ENCODE measurements at regions not wholly inside any gene's neighbourhood (a gene's known extent, or its start where the extent isn't known, plus 50 kb on each side); places are given as distances from the start of the nearest gene placed in this dataset.

DNA sequence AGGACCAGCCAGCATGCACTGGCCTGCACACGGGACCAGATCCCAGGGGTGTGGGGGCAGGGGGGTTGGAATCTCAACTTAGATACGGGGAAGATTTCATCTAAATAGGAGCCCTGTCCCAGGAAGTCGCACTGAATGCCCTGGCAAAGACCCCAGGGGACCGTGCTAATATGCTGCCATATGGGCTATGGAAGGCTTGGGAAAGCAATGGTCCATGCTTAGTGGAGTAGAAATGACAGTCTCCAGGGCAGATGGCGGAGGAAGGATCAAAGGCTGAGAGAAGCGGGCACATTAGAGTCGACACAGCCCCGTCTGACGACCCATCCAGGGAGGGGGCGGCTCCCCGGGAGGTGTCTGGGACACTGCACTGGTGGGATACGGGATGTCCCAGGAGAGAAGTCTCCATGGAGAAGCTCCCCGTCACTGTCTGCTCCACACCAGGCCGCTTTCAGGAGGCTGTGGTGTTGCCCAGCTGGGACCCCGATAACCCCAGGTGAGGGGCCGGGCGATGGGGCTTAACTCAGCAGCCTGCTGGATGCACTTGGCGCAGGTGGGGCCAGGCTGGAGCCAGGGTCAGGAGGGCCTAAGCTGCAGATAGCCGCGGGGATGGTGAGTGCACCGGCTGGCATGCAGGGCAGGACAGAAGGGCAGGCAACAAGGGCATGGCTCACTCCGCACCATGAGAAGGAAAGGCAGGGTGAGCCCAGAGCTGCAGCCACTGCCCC, 377.7 kb upstream of the IRX1 start:
- no peak for DNase-seq

DNA sequence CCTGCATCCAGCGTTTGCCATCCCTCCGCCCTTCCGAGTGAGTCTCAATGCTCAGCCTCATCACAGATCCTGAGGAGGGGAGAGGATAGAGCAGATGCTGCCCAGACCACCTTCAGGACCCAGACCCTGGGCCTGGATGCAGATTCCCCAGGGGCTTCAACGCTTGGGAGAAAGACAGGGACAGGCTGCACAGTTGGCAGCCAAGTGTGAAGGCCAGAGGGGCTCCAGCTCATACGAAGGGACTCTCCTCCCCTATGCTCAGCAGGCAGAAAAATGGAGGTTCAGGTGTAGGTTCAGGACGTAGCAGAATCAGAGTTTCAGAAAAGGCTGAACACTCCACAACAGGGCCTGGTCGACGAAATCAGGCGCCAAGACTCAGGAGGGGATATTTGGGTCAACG, 378.5 kb upstream of the IRX1 start:
- no peak for DNase-seq

DNA sequence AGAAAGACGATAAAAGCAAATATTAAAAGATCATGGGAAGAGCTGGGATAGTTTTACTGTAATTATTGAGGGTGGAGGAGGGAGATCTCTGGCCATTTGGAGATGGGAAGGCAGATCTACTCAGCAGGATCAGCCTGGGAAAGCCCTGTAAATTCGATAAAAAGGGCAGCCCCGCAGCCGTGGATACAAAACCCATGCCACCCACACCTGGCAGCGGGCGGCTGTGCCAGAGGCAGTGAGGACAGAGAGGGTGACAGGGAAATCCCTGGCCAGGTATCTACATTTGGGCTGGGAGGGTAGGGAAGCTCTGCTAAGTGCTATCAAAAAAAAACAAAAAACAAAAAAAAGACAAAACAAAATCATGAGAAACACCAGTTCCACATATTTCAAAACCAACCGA, 379.2 kb upstream of the IRX1 start:
- DNase-seq: no peak

DNA sequence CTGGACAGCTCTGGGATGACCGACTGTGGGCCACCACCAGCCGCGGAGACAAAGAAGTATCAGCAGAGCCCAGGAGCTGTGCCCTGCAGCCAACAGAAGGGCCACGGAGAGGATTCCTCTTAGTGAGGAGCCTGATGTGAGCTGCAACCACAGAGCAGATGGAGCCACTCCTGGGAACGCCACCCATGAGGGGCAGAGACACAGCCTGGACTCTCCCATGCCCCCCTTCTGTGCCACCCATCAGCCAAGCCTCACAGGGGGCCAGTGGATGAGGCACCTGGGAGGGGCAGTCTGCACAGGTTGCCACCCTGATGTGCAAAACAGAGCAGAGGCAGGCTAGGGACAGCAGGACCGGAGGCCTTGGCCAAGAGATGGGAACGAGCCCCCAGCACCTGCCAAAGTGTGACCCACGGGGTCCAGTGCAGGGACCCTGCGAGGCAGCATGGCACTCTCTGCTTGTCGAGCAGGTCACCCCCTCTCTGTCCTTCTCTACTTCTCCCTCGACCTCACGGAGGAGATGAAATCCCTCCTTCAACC, 380.7 kb upstream of the IRX1 start:
- DNase-seq: no peak

DNA sequence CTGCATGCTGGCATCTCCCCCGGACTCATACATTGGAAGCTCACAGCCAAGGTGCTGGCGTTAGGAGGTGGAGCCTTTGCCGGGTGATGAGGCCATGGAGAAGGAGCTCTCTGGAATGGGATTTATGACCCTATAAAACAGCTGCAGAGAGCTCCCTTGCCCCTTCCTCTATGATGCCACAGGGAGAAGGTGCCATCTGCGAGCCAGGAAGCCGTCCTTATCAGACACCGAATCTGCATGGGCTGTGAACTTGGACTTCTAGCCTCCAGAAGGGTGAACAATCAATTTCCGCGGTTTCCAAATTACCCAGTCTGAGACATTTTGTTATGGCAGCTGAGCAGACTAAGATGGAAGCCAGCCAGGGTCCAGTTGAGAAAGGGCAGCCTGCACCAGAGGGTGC, 381.2 kb upstream of the IRX1 start:
- DNase-seq: no peak

DNA sequence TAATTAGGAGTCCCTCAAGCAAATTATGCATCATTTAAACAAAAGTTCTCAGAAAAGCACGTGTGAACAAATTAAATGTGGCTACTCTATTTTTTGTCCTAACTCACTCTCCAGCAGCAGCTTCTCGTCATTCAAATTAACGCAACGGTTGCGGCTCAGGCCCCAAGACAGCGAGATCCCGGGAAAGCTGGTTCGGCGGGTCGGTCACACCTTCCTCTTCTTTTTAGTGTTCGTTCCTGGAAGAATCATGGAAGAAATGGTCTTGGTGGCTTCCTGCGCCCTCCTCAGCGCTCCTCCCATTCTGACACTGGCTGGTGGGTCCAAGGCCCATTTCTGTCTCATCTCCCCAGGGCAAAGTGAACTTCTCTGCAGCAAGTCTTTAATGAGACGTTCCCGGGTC, 382.8 kb upstream of the IRX1 start:
- no peak for DNase-seq

DNA sequence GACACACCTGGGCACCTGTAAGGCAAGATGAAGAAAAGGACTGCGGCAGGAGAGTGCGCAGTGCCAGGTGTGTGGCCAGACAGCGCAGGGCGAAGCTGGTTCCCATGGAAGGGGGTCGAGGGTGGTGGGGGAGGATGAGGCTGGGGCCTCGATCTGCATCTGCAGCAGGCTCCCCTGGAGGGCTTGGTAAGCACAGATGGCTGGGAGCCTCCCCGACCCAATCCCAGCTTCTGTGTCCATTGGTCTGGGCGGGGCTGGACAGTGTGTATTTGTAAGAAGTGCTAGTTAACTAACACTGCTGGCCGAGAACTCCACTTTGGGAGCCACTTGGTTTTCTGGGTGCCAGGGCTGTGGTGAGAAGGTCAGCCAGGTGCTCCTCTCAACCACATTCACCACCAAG, 385.1 kb upstream of the IRX1 start:
- DNase-seq: no peak

DNA sequence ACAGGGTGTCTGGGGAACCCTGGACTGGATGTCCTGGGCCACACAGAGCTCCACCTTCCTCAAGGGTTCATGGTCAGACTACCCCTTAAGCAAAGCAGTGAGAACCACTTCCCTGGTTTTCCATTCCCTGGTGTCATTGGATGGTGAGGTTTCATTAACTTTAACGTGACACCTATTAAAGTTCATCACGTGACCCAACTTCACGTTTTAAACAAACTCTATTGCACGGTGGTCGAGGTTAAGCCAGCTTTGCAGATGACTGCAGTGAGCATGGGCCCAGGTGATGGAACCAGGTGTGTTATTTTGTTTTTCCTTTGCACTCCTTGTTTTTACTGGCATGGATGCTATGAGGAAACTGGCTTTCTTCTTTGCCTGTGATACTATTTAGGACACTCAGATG, 385.7 kb upstream of the IRX1 start:
- DNase-seq: no peak

DNA sequence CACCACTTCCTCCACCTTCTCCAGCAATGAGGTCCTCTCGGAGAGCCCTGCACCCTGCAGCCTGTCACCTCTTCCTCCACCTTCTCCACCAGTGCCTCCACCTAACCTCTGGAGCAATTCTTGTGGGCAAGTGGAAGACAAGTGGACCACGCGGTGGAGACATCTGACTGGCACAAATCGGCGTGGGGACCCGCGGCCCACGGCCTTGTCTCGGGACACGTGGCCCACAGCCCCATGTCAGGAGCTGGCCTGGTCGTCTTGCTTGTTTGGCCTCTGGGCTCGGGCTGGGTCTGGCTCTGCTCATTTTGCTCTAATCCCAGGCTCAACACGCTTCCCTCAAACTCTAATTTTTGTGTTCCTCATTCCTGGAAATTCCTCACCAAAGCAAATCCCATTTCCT, 393.1 kb upstream of the IRX1 start:
- no peak for DNase-seq

DNA sequence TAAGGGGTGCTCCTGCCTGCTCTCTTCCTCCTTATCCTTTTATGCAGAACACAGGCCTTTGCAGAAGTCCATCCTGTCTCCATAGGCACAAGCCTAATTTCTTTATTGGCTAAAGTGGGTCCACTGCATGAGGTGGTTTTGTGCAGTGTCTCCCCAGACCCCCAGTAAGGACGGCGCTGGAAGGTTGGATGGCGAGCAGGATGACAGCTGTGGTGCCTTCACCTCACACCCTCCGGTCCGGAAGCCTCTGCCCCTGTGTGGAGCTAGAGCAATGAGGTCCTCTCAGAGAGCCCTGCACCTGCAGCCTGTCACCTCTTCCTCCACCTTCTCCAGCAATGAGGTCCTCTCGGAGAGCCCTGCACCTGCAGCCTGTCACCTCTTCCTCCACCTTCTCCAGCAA, 393.7 kb upstream of the IRX1 start:
- no peak for DNase-seq

DNA sequence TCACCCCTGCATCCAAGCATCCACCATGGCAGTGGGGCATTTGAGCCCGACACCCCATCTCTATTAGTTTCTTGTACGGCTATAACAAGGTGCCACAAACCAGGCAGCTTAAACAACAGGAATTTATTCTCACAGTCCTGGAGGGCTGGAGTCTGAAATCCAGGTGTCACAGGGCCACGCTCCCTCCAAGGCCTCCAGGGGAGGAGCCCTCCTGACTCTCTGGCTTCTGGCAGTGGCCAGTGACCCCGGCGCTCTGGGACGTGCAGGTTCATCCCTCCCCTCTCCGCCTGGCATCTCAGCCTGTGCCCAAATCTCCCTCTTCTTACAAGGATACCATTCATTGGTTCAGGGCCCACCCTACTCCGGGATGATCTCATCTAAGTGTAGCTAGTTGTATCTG, 394.5 kb upstream of the IRX1 start:
- DNase-seq: no peak

DNA sequence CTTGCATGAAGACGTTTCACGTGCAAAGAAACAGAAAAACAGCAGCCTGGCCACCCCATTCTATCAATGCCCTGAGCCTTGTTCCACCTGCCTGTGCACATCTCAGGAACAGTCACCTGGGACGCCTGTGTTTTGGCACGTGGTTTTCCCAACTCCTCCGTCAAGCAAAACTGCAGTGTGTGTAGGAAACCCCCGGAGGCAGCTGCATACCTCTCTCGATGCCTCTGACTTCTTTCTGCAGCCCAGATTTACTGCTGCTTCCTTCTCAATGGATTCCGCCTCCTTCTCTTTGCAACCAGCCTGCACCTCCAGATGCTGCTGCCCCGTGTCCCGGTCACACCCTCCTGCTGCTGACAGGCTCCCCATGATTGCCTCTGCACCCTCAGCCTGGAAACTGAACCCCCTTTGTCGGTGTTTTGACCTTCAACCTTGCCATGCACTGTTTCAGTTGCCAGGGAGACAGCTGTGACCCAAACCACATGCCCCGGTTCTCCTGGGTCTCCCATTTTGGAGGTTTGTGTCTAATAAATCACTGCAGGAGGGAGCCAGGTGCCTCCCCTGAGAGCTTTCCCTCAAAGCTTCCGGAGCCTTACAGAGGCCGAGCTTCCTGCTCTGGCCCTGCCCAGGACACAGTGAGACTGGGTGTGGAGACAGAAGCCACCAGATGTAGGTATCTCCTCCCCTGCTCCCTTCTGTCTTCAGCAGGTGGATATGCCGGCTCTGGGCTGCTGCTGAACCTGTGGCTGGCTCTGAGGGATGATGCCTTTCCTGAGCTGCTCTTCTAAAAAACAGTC, 395.5 kb upstream of the IRX1 start:
- peak; percentile 25 for DNase-seq

DNA sequence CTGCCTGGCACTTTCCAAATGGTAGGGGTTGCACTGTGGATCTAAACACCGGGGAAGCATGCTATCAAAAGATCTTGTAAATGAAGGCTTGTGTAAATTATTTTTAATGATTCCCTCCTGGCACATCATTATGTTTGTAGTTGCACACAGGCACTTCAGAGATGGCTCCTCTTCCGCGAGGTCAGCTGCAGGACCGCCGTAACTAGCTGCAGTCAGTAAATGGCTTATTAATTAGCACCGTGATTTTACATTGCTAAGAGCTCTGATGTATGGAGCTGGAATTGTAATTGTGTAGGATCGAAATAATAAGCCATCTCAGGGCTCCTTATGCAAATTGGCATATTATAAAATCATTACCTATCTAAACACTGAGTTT, 397.6 kb upstream of the IRX1 start:
- DNase-seq: peak; percentile 88

DNA sequence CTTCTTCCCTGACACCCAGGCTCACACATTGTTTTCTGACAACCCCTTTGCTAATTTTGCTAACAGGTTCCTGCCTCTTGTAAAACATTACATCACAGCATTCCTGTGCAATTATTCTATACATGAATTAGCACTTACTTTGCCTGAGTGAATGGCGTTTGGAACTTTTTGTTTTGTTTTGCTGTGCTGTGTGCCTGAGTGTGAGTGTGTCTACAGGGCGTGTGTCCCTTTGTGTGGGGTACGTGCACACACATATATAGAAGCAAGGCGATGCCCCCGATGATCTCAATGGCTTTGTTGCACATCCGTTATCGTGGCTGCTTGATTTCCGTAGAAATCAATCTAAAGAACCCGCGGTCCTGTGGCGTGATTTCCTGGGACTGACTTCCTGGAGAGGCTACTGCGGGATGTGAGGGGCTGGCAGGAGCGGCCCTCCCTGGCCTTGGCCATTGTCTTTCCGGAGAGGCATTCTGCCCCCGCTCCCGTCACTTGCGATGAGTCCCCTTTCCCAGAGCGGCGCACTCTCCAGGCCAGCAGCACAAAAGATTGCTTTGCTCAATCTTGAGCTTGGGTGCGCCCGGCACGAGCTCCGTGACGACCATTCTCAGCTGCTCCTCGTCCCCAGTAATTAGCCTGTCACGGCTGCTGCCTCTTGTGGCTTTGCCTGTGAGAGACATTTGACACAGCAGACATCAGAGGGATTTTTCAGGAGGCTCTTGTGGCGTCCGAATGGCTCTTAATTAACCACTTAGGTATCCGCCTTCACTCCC, 398.1 kb upstream of the IRX1 start:
- peak; percentile 88 for DNase-seq

DNA sequence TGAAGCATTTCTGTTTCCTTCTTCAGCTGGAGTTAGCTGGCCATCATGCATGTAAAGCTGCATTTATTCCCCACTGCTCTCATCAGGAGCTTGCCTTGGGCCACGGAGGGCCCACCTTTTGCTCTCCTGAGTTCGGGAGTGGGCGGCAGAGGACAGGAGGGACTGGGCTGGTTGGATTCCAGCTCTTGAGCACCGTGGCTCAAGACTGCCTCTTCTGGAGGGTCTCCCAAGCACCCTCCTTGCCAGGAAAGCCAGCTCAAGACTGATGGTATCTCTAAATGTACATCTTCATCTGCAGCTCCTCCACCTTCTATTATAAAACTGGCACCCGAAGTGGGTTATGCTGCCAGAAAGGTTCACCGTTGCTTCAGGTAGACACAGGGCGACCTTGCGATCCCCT, 399.6 kb upstream of the IRX1 start:
- no peak for DNase-seq

DNA sequence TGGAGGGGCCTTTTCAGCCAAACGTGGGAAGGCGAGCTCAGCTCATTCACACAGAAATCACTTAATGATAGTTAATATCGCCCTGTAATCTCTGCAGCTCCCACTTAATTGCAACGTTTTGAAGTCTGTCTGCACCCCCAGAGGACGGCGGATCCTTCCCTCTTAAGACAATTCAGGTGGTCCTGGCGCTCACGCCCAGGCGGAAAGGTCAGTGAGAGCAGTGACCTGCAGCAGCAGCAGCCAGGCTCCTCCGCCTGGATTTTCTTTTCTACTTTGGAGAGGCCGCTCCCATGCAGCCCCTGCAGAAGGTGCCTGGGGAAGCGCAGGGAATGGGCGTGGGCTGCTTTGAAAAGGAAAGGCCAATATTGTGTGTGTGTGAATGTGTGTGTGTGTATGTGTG, 400.9 kb upstream of the IRX1 start:
- DNase-seq: no peak

DNA sequence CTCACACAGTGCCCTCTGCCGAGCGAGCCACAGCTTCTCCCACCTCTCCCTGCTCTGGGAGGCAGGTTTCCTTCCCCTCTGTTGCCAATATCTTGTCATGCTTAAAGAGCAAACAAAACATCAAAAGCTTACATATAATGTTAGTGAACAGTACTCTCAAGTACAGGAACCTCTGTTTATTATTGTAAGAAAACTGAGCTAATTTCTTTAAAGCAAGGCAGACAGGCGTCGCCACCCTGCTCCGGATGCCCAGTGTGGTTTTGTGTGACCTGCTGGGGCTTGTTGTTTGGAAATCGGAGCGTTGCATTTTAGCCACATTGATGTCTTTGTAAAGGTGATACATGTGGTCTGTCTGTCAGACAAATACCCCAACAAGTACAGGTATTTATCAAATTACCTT, 401.4 kb upstream of the IRX1 start:
- DNase-seq: no peak

DNA sequence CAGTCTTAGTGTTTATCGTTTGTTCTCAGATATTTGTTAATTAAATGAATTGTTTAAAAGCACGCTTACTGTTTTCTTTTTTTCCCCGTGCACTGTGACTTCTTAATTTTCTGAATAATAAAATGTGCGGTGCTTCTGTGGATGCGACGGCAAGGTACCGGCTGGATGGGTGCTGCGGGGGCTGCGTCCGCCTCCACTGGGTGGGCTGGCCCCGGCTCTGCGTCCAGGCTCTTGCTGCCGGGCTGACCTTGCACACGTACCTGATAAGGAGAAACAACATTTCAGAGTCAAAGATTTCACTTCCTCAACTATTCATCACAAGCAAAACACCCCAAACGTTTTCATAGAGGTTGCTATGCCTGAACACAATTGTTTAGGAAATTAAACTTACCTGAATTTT, 404.0 kb upstream of the IRX1 start:
- no peak for DNase-seq

DNA sequence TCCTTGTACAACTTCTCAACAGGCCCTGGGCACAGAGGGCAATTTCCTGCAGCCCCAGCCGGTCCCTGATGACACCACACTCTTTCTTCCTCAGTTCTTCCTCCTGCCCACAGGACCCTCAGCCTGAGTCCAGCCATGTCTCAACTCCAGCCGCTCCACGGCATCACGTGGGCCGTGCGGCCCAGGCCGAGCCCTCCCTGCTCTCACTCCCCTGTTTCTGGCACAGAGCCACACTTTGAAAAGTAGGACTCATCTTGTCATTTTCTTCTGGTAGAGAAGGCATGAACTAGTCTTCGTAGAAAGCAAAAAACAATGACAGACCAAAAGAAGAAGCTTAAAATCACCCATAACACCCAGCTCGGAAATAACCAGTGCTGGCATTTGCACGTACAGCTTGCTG, 404.7 kb upstream of the IRX1 start:
- no peak for DNase-seq

DNA sequence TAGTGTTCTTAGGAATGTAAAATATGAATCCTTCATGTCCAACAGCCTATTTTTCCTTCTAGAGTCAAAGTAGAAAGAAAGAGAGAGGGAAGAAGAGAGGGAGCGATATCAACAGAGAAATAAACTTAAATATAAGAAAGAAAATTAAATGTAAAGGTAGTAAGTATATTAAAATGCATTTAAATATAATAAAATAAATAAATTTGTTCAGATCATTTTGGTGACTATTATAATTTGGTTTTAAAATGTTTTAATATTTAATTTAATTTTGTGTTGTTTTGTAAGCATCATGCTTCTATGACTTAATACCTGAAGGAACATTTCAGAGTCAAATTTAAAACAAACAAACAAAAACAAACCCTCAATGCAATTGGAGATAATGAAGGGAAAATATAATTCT, 405.2 kb upstream of the IRX1 start:
- DNase-seq: no peak

DNA sequence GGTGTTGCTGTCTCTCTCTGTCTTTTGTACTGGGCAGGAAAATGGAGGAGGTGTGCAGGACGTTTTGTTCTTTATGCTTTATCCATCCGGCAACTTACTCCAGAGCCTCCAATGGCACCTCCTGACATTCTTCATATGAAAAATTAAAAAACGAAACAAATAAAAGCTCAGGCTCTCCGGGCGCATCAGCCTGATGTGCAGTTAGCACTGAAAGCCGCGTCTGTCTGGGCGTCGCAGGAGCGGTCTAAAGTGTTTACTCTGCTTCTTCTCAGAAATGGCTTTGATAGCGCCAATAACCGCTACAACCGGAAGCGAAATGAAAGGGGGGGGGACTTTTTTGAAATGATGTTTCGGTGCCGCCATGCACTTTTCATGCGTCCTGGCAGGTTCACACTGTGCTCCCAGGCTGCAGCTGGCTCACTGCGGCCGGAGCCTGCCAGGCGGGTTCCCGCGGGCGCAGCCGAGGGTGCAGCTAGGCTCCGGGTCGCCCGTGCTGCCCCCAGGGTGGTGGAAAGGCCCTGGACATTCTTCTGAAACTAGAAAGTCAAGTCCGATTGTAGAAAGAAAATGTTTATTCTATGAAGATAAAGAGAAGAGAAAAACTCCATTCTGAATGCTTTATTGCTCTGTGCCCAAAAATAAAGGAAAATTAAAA, 407.7 kb upstream of the IRX1 start:
- peak; percentile 87 for DNase-seq

DNA sequence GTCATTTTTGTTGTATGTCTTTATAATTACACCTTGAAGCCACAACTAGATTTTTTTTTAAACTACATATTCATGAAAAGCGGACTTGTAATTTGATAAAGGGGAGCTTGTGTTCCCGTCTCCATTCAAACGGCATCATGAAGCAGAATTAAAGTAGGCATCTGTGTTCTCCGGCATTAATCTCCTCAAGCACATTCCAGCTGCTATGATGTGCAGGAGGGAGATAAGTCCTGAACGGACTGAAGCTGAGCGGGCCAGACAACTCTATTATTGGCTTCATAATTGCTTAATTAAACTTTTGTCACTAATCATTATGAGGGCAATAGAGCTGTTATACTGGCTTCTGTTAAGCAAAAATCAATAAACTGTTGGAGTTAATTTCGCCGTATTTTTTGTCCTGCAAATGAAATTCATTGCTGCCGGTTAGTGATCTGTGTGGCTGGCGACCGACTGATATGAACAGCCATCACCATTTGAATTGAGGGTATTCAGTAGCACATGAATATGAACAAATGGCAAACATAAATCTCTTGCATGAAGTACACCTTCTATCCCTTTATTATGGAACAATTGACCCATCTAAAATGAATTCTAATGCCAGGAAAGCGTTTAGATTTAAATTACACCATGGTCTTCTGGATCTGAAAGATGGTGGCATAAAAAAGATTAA, 408.8 kb upstream of the IRX1 start:
- DNase-seq: no peak

DNA sequence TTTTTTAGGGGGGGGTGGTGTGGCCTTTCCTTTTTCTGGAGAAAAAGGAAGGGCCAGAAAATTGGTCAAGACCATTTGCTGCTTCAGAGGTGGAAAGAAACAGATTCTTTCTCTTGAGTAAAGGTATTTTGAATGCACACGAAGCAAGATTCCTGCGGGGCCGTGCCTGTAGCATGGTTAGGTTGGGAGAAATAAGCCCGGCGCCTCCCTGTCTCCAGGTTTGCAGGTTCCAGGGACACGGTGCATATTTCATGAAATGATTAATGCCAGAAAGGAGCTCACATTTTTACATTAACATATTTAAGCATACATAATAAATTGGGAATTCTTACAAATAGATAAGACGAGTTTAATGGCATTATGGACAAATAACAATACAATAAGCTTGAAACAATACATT, 409.5 kb upstream of the IRX1 start:
- no peak for DNase-seq
